A549 (cell line): ENCODE measurements at regions not wholly inside any gene's neighbourhood (a gene's known extent, or its start where the extent isn't known, plus 50 kb on each side); places are given as distances from the start of the nearest gene placed in this dataset.

Experiments used
- CBX2 ChIP-seq: fragments of 200-600 bp; sonication (generic); IDR thresholded peaks from 2 replicates; pipeline ENCODE4 v1.6.1; 2016; ENCODE audit warnings: low read depth, mild to moderate bottlenecking, borderline replicate concordance
- EHMT2 ChIP-seq: fragments of 200-600 bp; sonication (generic); IDR thresholded peaks from 2 replicates; pipeline ENCODE4 v1.6.1; 2016; ENCODE audit warnings: antibody characterized with exemption, low read depth, mild to moderate bottlenecking, moderate library complexity
- EP300 ChIP-seq, 2 experiments: fragments of >200 bp; sonication (Bioruptor Twin); formaldehyde crosslinking; IDR thresholded peaks; 2 replicates in 1 of 2; 3 replicates in 1 of 2; pipeline ENCODE4 v1.6.1; 2016 to 2017
- POLR2AphosphoS2 ChIP-seq: conservative IDR thresholded peaks from 2 replicates; pipeline ENCODE4 v1.6.1; 2012; ENCODE audit warnings: low read length, improper control_type of control experiment, inconsistent platforms
- RAD21 ChIP-seq, 2 experiments: fragments of >200 bp in 1 of 2; sonication (Bioruptor Twin) in 1 of 2; formaldehyde crosslinking in 1 of 2; IDR thresholded peaks in 1 of 2; conservative IDR thresholded peaks in 1 of 2; 2 replicates in 1 of 2; 3 replicates in 1 of 2; pipeline ENCODE4 v1.6.1; 2012 to 2018; ENCODE audit warnings: inconsistent platforms in 1 of 2
- TFCP2L1 ChIP-seq: fragments of 250-450 bp; sonication (Bioruptor Pico); IDR thresholded peaks from 2 replicates; pipeline ENCODE4 v1.5.0; 2021; ENCODE audit warnings: mild to moderate bottlenecking
- TF ChIP-seq, protein P1 (sequence below): fragments of >200 bp; sonication (Bioruptor Twin); formaldehyde crosslinking; IDR thresholded peaks from 3 replicates; pipeline ENCODE4 v1.5.1; 2016
- TF ChIP-seq, protein P2 (sequence below): IDR thresholded peaks from 2 replicates; pipeline ENCODE4 v1.6.1; 2012

DNA sequence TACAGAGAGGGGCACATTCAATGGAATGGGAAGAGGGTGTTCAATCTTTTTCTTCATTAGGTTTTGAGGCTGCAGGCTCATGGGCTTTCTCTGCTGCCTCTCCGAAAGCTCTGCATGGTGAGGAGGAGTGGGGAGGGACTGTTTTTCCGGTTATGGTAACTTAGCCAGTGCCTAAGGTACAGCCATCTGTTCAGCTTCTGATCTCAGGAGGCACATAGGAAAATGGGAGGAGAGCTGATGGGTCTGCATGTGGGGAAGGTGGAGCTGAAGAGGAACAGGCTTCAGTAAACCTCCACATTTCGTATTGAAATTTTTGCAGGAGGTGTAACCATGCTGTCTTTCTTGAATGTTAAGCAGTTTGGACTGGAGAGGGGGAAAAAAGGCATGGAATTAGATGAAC is 1020.4 kb upstream of the WWC1 start:
- TF ChIP-seq, protein P1, sequence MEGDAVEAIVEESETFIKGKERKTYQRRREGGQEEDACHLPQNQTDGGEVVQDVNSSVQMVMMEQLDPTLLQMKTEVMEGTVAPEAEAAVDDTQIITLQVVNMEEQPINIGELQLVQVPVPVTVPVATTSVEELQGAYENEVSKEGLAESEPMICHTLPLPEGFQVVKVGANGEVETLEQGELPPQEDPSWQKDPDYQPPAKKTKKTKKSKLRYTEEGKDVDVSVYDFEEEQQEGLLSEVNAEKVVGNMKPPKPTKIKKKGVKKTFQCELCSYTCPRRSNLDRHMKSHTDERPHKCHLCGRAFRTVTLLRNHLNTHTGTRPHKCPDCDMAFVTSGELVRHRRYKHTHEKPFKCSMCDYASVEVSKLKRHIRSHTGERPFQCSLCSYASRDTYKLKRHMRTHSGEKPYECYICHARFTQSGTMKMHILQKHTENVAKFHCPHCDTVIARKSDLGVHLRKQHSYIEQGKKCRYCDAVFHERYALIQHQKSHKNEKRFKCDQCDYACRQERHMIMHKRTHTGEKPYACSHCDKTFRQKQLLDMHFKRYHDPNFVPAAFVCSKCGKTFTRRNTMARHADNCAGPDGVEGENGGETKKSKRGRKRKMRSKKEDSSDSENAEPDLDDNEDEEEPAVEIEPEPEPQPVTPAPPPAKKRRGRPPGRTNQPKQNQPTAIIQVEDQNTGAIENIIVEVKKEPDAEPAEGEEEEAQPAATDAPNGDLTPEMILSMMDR, result no peak
- TF ChIP-seq, protein P2, sequence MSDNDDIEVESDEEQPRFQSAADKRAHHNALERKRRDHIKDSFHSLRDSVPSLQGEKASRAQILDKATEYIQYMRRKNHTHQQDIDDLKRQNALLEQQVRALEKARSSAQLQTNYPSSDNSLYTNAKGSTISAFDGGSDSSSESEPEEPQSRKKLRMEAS, result no peak
- no peak for TF ChIP-seq TFCP2L1 (CRISPR knock-in tag)
- TF ChIP-seq CBX2, result no peak
- TF ChIP-seq RAD21 (conservative IDR thresholded peaks at IDR 0.05 in 1 of 2, IDR thresholded peaks at IDR 0.05 in 1 of 2), result no peak
- TF ChIP-seq EP300 (IDR thresholded peaks at IDR 0.05), result no peak
- no peak for TF ChIP-seq POLR2AphosphoS2
- TF ChIP-seq EHMT2, result no peak
